ENCODE measurements at regions not wholly inside any gene's neighbourhood (a gene's known extent, or its start where the extent isn't known, plus 50 kb on each side); places are given as distances from the start of the nearest gene placed in this dataset.

DNA sequence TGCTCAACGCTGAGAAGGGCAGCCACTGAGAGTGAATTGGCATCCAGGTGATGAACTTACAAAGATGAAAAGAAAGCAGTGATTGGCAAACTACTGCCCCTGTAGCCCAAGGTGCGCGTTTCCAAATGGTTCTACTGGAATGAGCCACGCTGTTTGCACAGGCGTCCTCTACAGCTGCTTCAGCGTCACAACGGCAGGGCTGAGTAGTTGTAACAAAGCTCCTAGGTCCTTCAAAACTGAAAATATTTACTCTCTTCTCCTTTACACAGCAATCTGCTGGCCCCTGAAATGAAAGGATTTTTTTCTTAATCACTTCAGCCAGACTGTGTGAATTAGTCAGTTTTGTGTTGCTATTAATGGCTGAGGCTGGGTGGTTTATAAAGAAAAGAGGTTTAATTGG lies 107.2 kb upstream of the FOXF1 start:
- DNase-seq, result no peak
- ChIA-PET CTCF (no interaction called here), POLR2A (ENCODE audit: unreplicated experiment) (no interaction called here)
- ATAC-seq, result no peak
- no peaks in the 10 kb centered on the region for H3F3A ChIP-seq (ENCODE audit: low read length, unreplicated experiment)
- BruUV-seq (replicated peaks), result no TSS peak
- H3K9me2 ChIP-seq (replicated peaks; ENCODE audit: low read length), result no peaks in the 10 kb centered on the region
- H3K9me3 ChIP-seq (ENCODE audit: low read length), result no peaks in the 10 kb centered on the region
- H2AFZ ChIP-seq (ENCODE audit: low read length), result no peak overlapping the region
- no peak overlapping the region for H3K9ac ChIP-seq (ENCODE audit: low read length)
- no peak overlapping the region for H3K4me3 ChIP-seq (ENCODE audit: low read length)
- H3K4me2 ChIP-seq (ENCODE audit: low read length), result no peak overlapping the region
- intact Hi-C loops (cut with micrococcal nuclease), result no loop called here
- TF ChIP-seq EZH2phosphoT487 (IDR thresholded peaks at IDR 0.05; ENCODE audit: borderline replicate concordance, low read length), result no peak
- TF ChIP-seq, protein P1, sequence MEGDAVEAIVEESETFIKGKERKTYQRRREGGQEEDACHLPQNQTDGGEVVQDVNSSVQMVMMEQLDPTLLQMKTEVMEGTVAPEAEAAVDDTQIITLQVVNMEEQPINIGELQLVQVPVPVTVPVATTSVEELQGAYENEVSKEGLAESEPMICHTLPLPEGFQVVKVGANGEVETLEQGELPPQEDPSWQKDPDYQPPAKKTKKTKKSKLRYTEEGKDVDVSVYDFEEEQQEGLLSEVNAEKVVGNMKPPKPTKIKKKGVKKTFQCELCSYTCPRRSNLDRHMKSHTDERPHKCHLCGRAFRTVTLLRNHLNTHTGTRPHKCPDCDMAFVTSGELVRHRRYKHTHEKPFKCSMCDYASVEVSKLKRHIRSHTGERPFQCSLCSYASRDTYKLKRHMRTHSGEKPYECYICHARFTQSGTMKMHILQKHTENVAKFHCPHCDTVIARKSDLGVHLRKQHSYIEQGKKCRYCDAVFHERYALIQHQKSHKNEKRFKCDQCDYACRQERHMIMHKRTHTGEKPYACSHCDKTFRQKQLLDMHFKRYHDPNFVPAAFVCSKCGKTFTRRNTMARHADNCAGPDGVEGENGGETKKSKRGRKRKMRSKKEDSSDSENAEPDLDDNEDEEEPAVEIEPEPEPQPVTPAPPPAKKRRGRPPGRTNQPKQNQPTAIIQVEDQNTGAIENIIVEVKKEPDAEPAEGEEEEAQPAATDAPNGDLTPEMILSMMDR (conservative IDR thresholded peaks at IDR 0.05; ENCODE audit: low read depth, low read length), result no peak
- no peak for TF ChIP-seq EZH2 (IDR thresholded peaks at IDR 0.05; ENCODE audit: low read length, unreplicated experiment)
- H3K36me3 ChIP-seq (ENCODE audit: low read depth, low read length), result no peaks in the 10 kb centered on the region
- H3K4me1 ChIP-seq (ENCODE audit: insufficient read depth, low read length), result no peaks in the 10 kb centered on the region
- no peaks in the 10 kb centered on the region for H4K20me1 ChIP-seq (ENCODE audit: low read length)
- peaks cover 35% of the 10 kb centered on the region for H3K27me3 ChIP-seq (ENCODE audit: low read length)
- no peak overlapping the region for H3K27ac ChIP-seq (ENCODE audit: low read length)
- H3K79me2 ChIP-seq (ENCODE audit: low read length), result no peaks in the 10 kb centered on the region

DNA sequence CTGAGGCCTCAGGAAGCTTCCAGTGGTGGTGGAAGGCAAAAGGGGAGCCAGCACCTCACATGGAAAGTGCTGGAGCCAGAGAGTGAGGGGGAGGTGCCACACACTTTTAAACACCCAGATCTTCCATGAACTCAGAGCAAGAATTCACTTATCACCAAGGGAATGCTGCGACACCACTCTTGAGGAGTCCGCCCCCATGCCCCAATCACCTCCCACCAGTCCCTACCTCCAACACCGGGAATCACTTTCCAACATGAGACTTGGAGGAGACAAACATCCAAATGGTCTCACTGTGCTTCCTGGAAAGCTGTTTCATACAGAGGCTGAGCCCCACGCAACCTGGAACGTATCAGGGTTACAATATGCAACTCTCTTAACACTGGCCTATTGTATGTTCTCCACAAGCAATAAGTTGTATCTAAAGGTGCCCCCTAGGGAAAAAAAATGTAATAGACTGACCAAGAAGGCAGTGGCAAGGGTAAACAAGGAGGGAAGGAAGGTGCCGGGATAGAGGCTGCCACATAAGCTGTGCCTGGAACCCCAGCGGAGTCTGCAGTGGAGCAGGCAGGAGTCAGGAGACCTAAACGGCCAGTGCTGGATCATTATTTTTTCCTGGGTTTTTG lies 106.7 kb upstream of the FOXF1 start:
- no peak overlapping the region for H3K27ac ChIP-seq (ENCODE audit: low read length)
- no peak overlapping the region for H2AFZ ChIP-seq (ENCODE audit: low read length)
- H3K9me2 ChIP-seq (replicated peaks; ENCODE audit: low read length), result no peaks in the 10 kb centered on the region
- TF ChIP-seq, protein P1 (conservative IDR thresholded peaks at IDR 0.05; ENCODE audit: low read depth, low read length), result no peak
- TF ChIP-seq EZH2 (IDR thresholded peaks at IDR 0.05; ENCODE audit: low read length, unreplicated experiment) (no peak), EZH2phosphoT487 (IDR thresholded peaks at IDR 0.05; ENCODE audit: borderline replicate concordance, low read length) (no peak)
- no peaks in the 10 kb centered on the region for H3K4me1 ChIP-seq (ENCODE audit: insufficient read depth, low read length)
- intact Hi-C loops (cut with micrococcal nuclease), result no loop called here
- no peaks in the 10 kb centered on the region for H3K79me2 ChIP-seq (ENCODE audit: low read length)
- peaks cover 36% of the 10 kb centered on the region for H3K27me3 ChIP-seq (ENCODE audit: low read length)
- no peaks in the 10 kb centered on the region for H3K36me3 ChIP-seq (ENCODE audit: low read depth, low read length)
- ATAC-seq (no peak), DNase-seq (no peak)
- H3K4me2 ChIP-seq (ENCODE audit: low read length), result no peak overlapping the region
- H3K9me3 ChIP-seq (ENCODE audit: low read length), result no peaks in the 10 kb centered on the region
- ChIA-PET POLR2A (ENCODE audit: unreplicated experiment) (no interaction called here), CTCF (no interaction called here)
- H4K20me1 ChIP-seq (ENCODE audit: low read length), result no peaks in the 10 kb centered on the region
- no peak overlapping the region for H3K9ac ChIP-seq (ENCODE audit: low read length)
- H3K4me3 ChIP-seq (ENCODE audit: low read length), result no peak overlapping the region
- H3F3A ChIP-seq (ENCODE audit: low read length, unreplicated experiment), result no peaks in the 10 kb centered on the region
- BruUV-seq (replicated peaks), result no TSS peak

DNA sequence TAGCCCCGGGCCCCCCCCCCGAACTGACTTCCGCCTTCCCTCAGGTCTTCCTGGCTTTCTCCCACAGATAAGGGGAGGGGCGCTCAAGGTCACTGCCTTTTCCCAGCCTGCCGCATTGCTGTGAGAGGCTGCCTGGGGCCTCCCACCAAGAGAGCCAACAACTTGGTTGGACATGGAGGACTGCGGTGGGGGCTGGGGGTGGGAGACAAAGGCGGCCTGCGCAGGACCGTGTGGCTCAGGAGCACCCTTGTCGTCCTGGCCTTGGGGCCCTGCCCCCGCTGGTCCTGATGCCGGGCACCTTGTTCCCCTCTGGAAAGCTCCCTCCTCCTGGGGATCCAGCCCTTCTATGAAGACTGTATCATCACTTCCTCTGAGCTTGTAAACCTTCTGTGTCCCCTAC lies 105.6 kb upstream of the FOXF1 start:
- BruUV-seq (replicated peaks), result no TSS peak
- CTCF ChIA-PET, result no interaction called here
- peaks cover 46% of the 10 kb centered on the region for H3K27me3 ChIP-seq (ENCODE audit: low read length)
- no peak overlapping the region for H2AFZ ChIP-seq (ENCODE audit: low read length)
- intact Hi-C loops (cut with micrococcal nuclease), result no loop called here
- H3K9me3 ChIP-seq (ENCODE audit: low read length), result no peaks in the 10 kb centered on the region
- no peaks in the 10 kb centered on the region for H3K36me3 ChIP-seq (ENCODE audit: low read depth, low read length)
- no peaks in the 10 kb centered on the region for H4K20me1 ChIP-seq (ENCODE audit: low read length)
- no peaks in the 10 kb centered on the region for H3K79me2 ChIP-seq (ENCODE audit: low read length)
- DNase-seq (no peak), ATAC-seq (no peak)
- no peak overlapping the region for H3K4me2 ChIP-seq (ENCODE audit: low read length)
- H3K9me2 ChIP-seq (replicated peaks; ENCODE audit: low read length), result no peaks in the 10 kb centered on the region
- no peak overlapping the region for H3K4me3 ChIP-seq (ENCODE audit: low read length)
- no peaks in the 10 kb centered on the region for H3F3A ChIP-seq (ENCODE audit: low read length, unreplicated experiment)
- H3K9ac ChIP-seq (ENCODE audit: low read length), result no peak overlapping the region
- no peaks in the 10 kb centered on the region for H3K4me1 ChIP-seq (ENCODE audit: insufficient read depth, low read length)
- TF ChIP-seq, protein P1 (conservative IDR thresholded peaks at IDR 0.05; ENCODE audit: low read depth, low read length), result no peak
- no peak for TF ChIP-seq EZH2phosphoT487 (IDR thresholded peaks at IDR 0.05; ENCODE audit: borderline replicate concordance, low read length)
- no peak for TF ChIP-seq EZH2 (IDR thresholded peaks at IDR 0.05; ENCODE audit: low read length, unreplicated experiment)
- H3K27ac ChIP-seq (ENCODE audit: low read length), result no peak overlapping the region
- POLR2A ChIA-PET (ENCODE audit: unreplicated experiment), result no interaction called here

Measured in PC-3 (cell line).